Ishikawa (cell line): ENCODE measurements at regions not wholly inside any gene's neighbourhood (a gene's known extent, or its start where the extent isn't known, plus 50 kb on each side); places are given as distances from the start of the nearest gene placed in this dataset.

Source experiments
- CEBPB ChIP-seq: IDR thresholded peaks from 2 replicates; pipeline ENCODE4 v1.6.1; 2012
- EGR1 ChIP-seq: IDR thresholded peaks from 2 replicates; pipeline ENCODE4 v1.6.1; 2012
- TAF1 ChIP-seq: IDR thresholded peaks from 2 replicates; pipeline ENCODE4 v1.6.1; 2012; ENCODE audit warnings: low read depth, mild to moderate bottlenecking
- TEAD4 ChIP-seq: IDR thresholded peaks from 2 replicates; pipeline ENCODE4 v1.6.1; 2012

GRCh38 chr16:79726902-79727301 lies 126.4 kb upstream of the MAF start:
- no peak for TF ChIP-seq CEBPB
- TF ChIP-seq TAF1, result no peak
- no peak for TF ChIP-seq EGR1
- TF ChIP-seq TEAD4, result no peak
